ENCODE measurements at regions not wholly inside any gene's neighbourhood (a gene's known extent, or its start where the extent isn't known, plus 50 kb on each side); places are given as distances from the start of the nearest gene placed in this dataset.

DNA sequence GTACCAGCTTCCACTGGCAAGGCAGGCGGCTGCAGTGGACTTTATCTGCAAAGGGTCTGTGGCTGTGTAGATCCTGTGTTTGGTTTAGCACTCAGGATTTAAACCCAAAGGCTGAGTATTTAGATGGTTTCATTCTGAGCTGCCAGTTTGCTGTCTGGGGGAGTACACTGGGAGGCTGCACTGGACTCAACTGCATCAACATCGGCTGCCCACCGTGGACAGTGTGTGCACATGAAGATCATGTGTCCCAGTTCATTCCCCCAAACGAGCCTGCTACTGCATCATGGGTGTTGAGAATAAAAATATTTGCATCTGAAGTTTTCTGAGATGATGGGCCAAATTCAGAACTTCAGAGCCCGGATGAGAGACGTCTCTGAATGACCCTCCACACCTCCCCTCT lies 328.6 kb upstream of the SHH start:
- no peak overlapping the region for H3K4me3 ChIP-seq (ENCODE audit: low read depth, low read length)
- H3K27me3 ChIP-seq, result peaks cover 12% of the 10 kb centered on the region
- TF ChIP-seq, protein P1, sequence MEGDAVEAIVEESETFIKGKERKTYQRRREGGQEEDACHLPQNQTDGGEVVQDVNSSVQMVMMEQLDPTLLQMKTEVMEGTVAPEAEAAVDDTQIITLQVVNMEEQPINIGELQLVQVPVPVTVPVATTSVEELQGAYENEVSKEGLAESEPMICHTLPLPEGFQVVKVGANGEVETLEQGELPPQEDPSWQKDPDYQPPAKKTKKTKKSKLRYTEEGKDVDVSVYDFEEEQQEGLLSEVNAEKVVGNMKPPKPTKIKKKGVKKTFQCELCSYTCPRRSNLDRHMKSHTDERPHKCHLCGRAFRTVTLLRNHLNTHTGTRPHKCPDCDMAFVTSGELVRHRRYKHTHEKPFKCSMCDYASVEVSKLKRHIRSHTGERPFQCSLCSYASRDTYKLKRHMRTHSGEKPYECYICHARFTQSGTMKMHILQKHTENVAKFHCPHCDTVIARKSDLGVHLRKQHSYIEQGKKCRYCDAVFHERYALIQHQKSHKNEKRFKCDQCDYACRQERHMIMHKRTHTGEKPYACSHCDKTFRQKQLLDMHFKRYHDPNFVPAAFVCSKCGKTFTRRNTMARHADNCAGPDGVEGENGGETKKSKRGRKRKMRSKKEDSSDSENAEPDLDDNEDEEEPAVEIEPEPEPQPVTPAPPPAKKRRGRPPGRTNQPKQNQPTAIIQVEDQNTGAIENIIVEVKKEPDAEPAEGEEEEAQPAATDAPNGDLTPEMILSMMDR (IDR thresholded peaks at IDR 0.05; ENCODE audit: low read depth, low read length), result no peak
- DNase-seq, result no peak
- no peaks in the 10 kb centered on the region for H3K9me3 ChIP-seq
- no peaks in the 10 kb centered on the region for H3K4me1 ChIP-seq
- no peaks in the 10 kb centered on the region for H3K36me3 ChIP-seq

- H3K9me3 ChIP-seq, result no peaks in the 10 kb centered on the region
- DNase-seq, result no peak
- no peaks in the 10 kb centered on the region for H3K4me1 ChIP-seq
- H3K36me3 ChIP-seq, result no peaks in the 10 kb centered on the region
- H3K4me3 ChIP-seq (ENCODE audit: low read depth, low read length), result no peak overlapping the region
- H3K27me3 ChIP-seq, result peaks cover 7% of the 10 kb centered on the region
- TF ChIP-seq, protein P1 (IDR thresholded peaks at IDR 0.05; ENCODE audit: low read depth, low read length), result no peak
These were observed 328.2 kb upstream of the SHH start for GRCh38 chr7:156140447-156140846.

- TF ChIP-seq, protein P1 (IDR thresholded peaks at IDR 0.05; ENCODE audit: low read depth, low read length), result no peak
- DNase-seq, result no peak
- no peaks in the 10 kb centered on the region for H3K4me1 ChIP-seq
- H3K27me3 ChIP-seq, result peaks cover 7% of the 10 kb centered on the region
- no peak overlapping the region for H3K4me3 ChIP-seq (ENCODE audit: low read depth, low read length)
- no peaks in the 10 kb centered on the region for H3K36me3 ChIP-seq
- no peaks in the 10 kb centered on the region for H3K9me3 ChIP-seq
These were observed 327.4 kb upstream of the SHH start for GRCh38 chr7:156139633-156140032.

DNA sequence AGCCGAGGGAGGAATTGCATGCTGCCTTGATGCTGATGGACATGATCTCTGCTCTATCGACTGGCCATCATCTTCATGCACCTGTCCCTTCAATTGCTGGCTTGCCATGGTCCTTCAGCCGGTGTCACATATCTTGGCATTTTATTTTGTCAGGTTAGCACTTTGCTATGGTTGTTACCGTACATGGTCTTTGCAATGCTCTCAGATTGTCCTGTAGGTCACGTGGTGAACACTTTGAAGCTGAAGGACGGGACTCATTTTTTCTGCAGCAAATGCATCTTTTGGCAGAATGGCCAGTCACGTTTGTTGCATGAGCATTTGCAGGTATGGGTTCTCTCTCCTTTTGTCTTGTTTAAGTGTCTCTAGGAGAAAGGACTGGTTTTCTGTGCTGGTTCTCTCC lies 326.8 kb upstream of the SHH start:
- H3K27me3 ChIP-seq, result peaks cover 3% of the 10 kb centered on the region
- DNase-seq, result no peak
- H3K9me3 ChIP-seq, result no peaks in the 10 kb centered on the region
- TF ChIP-seq, protein P1 (IDR thresholded peaks at IDR 0.05; ENCODE audit: low read depth, low read length), result no peak
- no peak overlapping the region for H3K4me3 ChIP-seq (ENCODE audit: low read depth, low read length)
- H3K4me1 ChIP-seq, result no peaks in the 10 kb centered on the region
- no peaks in the 10 kb centered on the region for H3K36me3 ChIP-seq

DNA sequence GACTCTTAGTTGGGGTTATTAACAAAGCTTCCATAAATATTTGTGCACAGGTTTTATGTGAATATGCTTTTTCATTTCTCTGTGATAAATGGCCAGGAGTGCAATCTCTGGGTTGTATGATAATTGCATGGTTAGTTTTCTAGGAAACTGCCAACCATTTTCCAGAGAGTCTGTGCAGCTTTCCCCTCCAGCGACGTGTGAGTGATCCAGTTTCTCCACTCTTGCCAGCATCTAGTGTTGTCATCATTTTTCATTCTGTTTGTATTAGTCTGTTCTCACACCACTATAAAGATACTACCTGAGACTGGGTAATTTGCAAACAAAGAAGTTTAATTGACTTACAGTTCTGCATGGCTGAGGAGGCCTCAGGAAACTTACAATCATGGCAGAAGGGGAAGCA lies 319.6 kb upstream of the SHH start:
- H3K9me3 ChIP-seq, result no peaks in the 10 kb centered on the region
- TF ChIP-seq, protein P1 (IDR thresholded peaks at IDR 0.05; ENCODE audit: low read depth, low read length), result no peak

DNA sequence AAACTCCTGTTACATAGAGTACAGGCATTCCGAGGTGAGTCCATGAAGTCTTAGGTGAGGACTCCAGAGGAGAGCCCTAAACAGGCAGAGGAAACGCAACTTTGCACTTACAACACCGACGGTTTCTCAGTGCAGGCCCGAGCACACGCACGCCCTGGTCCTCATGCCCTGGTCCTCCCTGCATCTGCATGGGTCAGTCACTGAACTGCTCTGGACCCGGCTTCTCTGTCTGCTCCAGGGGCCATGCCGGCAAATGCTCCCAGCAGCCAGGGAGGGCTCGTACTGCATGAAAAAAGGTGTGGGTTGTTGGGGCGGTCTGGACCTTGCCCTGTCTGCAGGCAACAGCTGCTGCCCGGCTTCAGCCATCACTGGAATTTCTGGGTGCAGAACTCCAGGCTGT lies 317.3 kb upstream of the SHH start:
- TF ChIP-seq, protein P1 (IDR thresholded peaks at IDR 0.05; ENCODE audit: low read depth, low read length), result no peak
- Histone ChIP-seq H3K9me3 (no peaks in the 10 kb centered on the region), H3K27me3 (peaks cover 37% of the 10 kb centered on the region), H3K36me3 (no peaks in the 10 kb centered on the region), H3K4me3 (ENCODE audit: low read depth, low read length) (no peak overlapping the region), H3K4me1 (no peaks in the 10 kb centered on the region)
- DNase-seq, result no peak

More for the DNA sequence above, 319.6 kb upstream of the SHH start:
- DNase-seq, result no peak
- Histone ChIP-seq H3K4me1 (no peaks in the 10 kb centered on the region), H3K4me3 (ENCODE audit: low read depth, low read length) (no peak overlapping the region), H3K27me3 (peaks cover 21% of the 10 kb centered on the region), H3K36me3 (no peaks in the 10 kb centered on the region)
